ENCODE measurements at regions not wholly inside any gene's neighbourhood (a gene's known extent, or its start where the extent isn't known, plus 50 kb on each side); places are given as distances from the start of the nearest gene placed in this dataset.

- no peak for DNase-seq
- no peak overlapping the region for H3K4me3 ChIP-seq
- no peaks in the 10 kb centered on the region for H3K27me3 ChIP-seq
- no peaks in the 10 kb centered on the region for H3K4me1 ChIP-seq
- H3K27ac ChIP-seq = no peak overlapping the region
- TF ChIP-seq EP300 (IDR thresholded peaks at IDR 0.05) = no peak
- no peak for TF ChIP-seq POLR2A (IDR thresholded peaks at IDR 0.05)
- TF ChIP-seq POLR2AphosphoS5 (IDR thresholded peaks at IDR 0.05) = no peak
- no peak for TF ChIP-seq CTCF (IDR thresholded peaks at IDR 0.05)
- peaks cover 0 to 4% (median 1%) of the 10 kb centered on the region in 4 donors for H3K9me3 ChIP-seq
- H3K36me3 ChIP-seq = no peaks in the 10 kb centered on the region
- 86 to 90% methylated on average over 1 of the region's 1 CpG for WGBS, 2 donors
- intact Hi-C loops (cut with DNase I) = no loop called here
Observed at GRCh38 chr10:1814556-1814955, 77.2 kb upstream of the ADARB2 start.

GRCh38 chr10:1809139-1809741 is 71.9 kb upstream of the ADARB2 start:
- WGBS, 2 donors = 89 to 92% methylated on average over 27 of the region's 27 CpGs
- Histone ChIP-seq H3K27ac (no peak overlapping the region), H3K9me3 (no peaks in the 10 kb centered on the region), H3K4me1 (no peaks in the 10 kb centered on the region), H3K4me3 (no peak overlapping the region), H3K36me3 (no peaks in the 10 kb centered on the region), H3K27me3 (no peaks in the 10 kb centered on the region)
- TF ChIP-seq CTCF (IDR thresholded peaks at IDR 0.05) = no peak
- TF ChIP-seq POLR2AphosphoS5 (IDR thresholded peaks at IDR 0.05) = no peak
- TF ChIP-seq EP300 (IDR thresholded peaks at IDR 0.05) = no peak
- no peak for TF ChIP-seq POLR2A (IDR thresholded peaks at IDR 0.05)
- intact Hi-C loops (cut with DNase I) = no loop called here
- DNase-seq = no peak

- no peak overlapping the region for H3K27ac ChIP-seq
- H3K9me3 ChIP-seq = no peaks in the 10 kb centered on the region
- H3K36me3 ChIP-seq = no peaks in the 10 kb centered on the region
- TF ChIP-seq CTCF (IDR thresholded peaks at IDR 0.05) = no peak
- DNase-seq = no peak
- H3K4me3 ChIP-seq = no peak overlapping the region
- intact Hi-C loops (cut with DNase I) = no loop called here
- 90 to 93% methylated on average over 25 of the region's 25 CpGs for WGBS, 2 donors
- no peaks in the 10 kb centered on the region for H3K27me3 ChIP-seq
- no peaks in the 10 kb centered on the region for H3K4me1 ChIP-seq
Observed at GRCh38 chr10:1807924-1808323, 70.6 kb upstream of the ADARB2 start.

GRCh38 chr10:1807196-1807595 is 69.9 kb upstream of the ADARB2 start:
- 84% methylated on average over 9 of the region's 9 CpGs for WGBS, 2 donors
- H3K4me3 ChIP-seq = no peak overlapping the region
- intact Hi-C loops (cut with DNase I) = no loop called here

More at GRCh38 chr10:1807196-1807595, 69.9 kb upstream of the ADARB2 start:
- TF ChIP-seq POLR2A (IDR thresholded peaks at IDR 0.05) (no peak), CTCF (IDR thresholded peaks at IDR 0.05) (no peak), EP300 (IDR thresholded peaks at IDR 0.05) (no peak), POLR2AphosphoS5 (IDR thresholded peaks at IDR 0.05) (no peak)
- H3K4me1 ChIP-seq = no peaks in the 10 kb centered on the region
- H3K36me3 ChIP-seq = no peaks in the 10 kb centered on the region
- DNase-seq = no peak
- no peaks in the 10 kb centered on the region for H3K27me3 ChIP-seq
- H3K9me3 ChIP-seq = no peaks in the 10 kb centered on the region
- no peak overlapping the region for H3K27ac ChIP-seq

All from sigmoid colon (tissue), 6 donors.